Effector memory CD8-positive, alpha-beta T cell (primary cell): ENCODE measurements at regions not wholly inside any gene's neighbourhood (a gene's known extent, or its start where the extent isn't known, plus 50 kb on each side); places are given as distances from the start of the nearest gene placed in this dataset.

Experiments
- ATAC-seq: fragments of 150-1000 bp; cut with Tn5 transposase; replicated peaks from 2 replicates; pipeline ENCODE4 v1.10.0; 2021; ENCODE audit warnings: mild to moderate bottlenecking, moderate library complexity
- DNase-seq, 3 experiments: peaks; one replicate each; pipeline ENCODE4 v3.0.0; 2021
- H3K27ac Mint-ChIP-seq, 2 donors: one replicate each; pipeline ENCODE4 v1.8.0; 2022; ENCODE audit warnings: mild to moderate bottlenecking in 2 of 2, mixed read lengths in 2 of 2, moderate library complexity in 2 of 2
- H3K27me3 Mint-ChIP-seq, 2 donors: one replicate each; pipeline ENCODE4 v1.8.0; 2022; ENCODE audit warnings: mixed read lengths in 2 of 2
- H3K36me3 Mint-ChIP-seq: one replicate; pipeline ENCODE4 v1.8.0; 2022; ENCODE audit warnings: mild to moderate bottlenecking, moderate library complexity, mixed read lengths; ENCODE audit not compliant: insufficient read depth
- H3K4me1 Mint-ChIP-seq, 2 donors: one replicate each; pipeline ENCODE4 v1.8.0; 2022; ENCODE audit warnings: low read depth in 2 of 2, mixed read lengths in 2 of 2
- H3K4me3 Mint-ChIP-seq, 2 donors: one replicate each; pipeline ENCODE4 v1.8.0; 2022; ENCODE audit warnings: mild to moderate bottlenecking in 2 of 2, mixed read lengths in 2 of 2, moderate library complexity in 2 of 2
- H3K9me3 Mint-ChIP-seq, 2 donors: one replicate each; pipeline ENCODE4 v1.8.0; 2022; ENCODE audit warnings: mixed read lengths in 2 of 2

- Mint-ChIP-seq H3K27me3 (peaks cover 0 to 7% of the 10 kb centered on the region in 2 donors), H3K36me3 (no peaks in the 10 kb centered on the region), H3K4me1 (no peaks in the 10 kb centered on the region), H3K9me3 (no peaks in the 10 kb centered on the region), H3K27ac (no peak overlapping the region), H3K4me3 (no peak overlapping the region)
- DNase-seq (no peak), ATAC-seq (no peak)
Observed at GRCh38 chr16:73883841-73884240, 412.8 kb upstream of the PSMD7 start.

DNA sequence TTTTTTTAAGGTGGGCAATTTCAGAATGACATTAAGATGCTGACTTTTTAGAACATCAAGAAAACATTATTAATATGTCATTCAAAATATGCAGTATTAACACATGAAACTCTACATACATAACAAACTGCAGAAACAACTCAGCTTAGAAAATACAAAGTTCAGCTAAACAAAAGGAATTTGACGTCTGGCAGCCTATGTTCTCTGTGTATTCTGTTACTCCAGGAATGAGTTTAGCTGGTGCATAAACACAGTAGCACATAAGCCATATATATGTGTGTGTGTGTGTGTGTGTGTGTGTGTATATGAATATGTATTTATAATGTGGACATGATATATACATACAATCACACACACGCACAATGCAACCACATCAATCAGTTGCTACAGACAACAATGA is 413.5 kb upstream of the PSMD7 start:
- Mint-ChIP-seq H3K27me3 (peaks cover 0 to 6% of the 10 kb centered on the region in 2 donors), H3K4me3 (no peak overlapping the region), H3K4me1 (no peaks in the 10 kb centered on the region), H3K36me3 (no peaks in the 10 kb centered on the region), H3K9me3 (no peaks in the 10 kb centered on the region), H3K27ac (no peak overlapping the region)
- DNase-seq (no peak), ATAC-seq (no peak)

DNA sequence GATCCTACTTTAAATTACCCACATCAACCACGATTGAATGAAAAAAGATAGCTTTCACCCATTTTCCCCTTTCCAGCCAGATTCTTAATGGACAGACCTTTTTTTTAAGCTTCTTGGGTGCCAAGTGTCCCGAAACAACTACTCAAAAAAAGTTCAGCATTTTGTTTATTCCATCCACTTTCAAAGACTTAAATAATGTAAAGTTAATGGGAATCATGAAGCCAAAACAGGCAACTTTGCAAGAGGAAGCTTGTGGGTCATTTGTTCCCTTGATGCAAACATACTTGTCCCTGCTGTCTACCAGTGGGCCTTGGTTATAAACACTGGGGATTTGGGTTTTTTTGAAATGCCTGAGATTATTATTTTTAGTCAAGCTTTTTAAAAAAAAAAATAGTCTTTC is 414.0 kb upstream of the PSMD7 start:
- Mint-ChIP-seq H3K4me1 (no peaks in the 10 kb centered on the region), H3K4me3 (no peak overlapping the region), H3K27me3 (peaks cover 0 to 6% of the 10 kb centered on the region in 2 donors), H3K36me3 (no peaks in the 10 kb centered on the region), H3K9me3 (no peaks in the 10 kb centered on the region), H3K27ac (no peak overlapping the region)
- DNase-seq = no peak
- ATAC-seq = no peak

DNA sequence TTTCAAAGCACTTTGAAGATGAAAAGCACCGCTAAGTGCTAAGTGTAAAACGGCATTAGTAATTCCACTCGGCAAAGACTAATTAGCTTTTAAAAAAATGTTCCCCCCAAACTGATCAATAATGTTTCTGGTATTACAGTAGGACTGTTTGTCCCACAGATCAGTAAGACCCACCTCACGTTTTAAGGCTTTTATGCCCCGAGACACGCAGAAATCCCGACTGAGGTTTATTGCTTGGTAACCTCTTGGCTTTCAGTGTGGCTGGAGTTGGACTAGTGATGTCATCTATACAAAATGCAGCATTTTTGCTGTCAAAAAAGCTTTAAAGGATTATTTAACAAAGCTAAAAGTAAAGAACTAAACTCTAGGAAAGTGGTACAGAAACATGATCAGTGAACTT is 414.6 kb upstream of the PSMD7 start:
- no peak for DNase-seq
- Mint-ChIP-seq H3K27ac (no peak overlapping the region), H3K36me3 (no peaks in the 10 kb centered on the region), H3K4me3 (no peak overlapping the region), H3K4me1 (no peaks in the 10 kb centered on the region), H3K27me3 (peaks cover 0 to 6% of the 10 kb centered on the region in 2 donors), H3K9me3 (no peaks in the 10 kb centered on the region)
- ATAC-seq = no peak

DNA sequence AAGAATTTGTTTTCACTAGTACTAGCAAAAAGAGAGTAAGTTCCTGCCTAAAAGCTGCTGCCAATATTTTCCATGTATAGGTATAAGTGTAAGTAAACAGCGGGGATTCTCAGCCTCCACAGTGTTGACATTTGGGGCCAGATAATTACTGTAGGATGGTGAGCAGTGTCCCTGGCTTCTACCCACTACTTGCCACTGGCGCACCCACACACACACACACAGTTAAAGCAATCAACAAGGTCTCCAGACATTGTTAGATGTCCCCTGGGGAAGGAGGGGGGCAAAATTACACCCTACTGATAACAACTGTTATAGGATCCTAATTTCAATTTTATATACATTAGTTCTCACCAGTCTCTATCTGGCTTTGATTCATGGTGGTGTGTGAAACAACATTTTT is 417.0 kb upstream of the PSMD7 start:
- H3K4me3 Mint-ChIP-seq = no peak overlapping the region
- DNase-seq (no peak), ATAC-seq (no peak)
- no peaks in the 10 kb centered on the region for H3K27me3 Mint-ChIP-seq
- H3K9me3 Mint-ChIP-seq = no peaks in the 10 kb centered on the region
- H3K27ac Mint-ChIP-seq = no peak overlapping the region
- no peaks in the 10 kb centered on the region for H3K4me1 Mint-ChIP-seq
- H3K36me3 Mint-ChIP-seq = no peaks in the 10 kb centered on the region

DNA sequence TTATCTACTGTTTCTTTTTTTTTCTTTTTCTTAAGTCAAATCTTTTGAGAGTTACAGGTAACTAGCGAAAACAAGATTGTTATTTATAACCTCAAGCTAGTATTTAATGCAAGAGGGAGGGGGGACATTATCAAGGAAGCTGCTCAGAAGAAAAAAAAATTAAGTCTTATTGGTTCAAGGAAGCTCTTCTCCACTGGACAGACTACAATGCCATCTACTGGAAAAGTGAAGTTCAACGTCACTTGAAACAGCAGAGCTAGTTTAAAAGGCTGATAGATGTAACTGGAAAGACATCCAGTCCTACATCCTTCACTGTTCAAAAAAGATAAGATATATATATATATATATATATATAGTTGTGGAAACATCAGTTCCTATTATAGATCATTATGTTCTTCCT is 418.0 kb upstream of the PSMD7 start:
- Mint-ChIP-seq H3K27ac (no peak overlapping the region), H3K9me3 (no peaks in the 10 kb centered on the region), H3K27me3 (no peaks in the 10 kb centered on the region), H3K4me1 (no peaks in the 10 kb centered on the region), H3K4me3 (no peak overlapping the region), H3K36me3 (no peaks in the 10 kb centered on the region)
- DNase-seq = no peak
- no peak for ATAC-seq

GRCh38 chr16:73877150-73877549 is 419.5 kb upstream of the PSMD7 start:
- no peaks in the 10 kb centered on the region for H3K27me3 Mint-ChIP-seq
- no peak overlapping the region for H3K4me3 Mint-ChIP-seq
- H3K9me3 Mint-ChIP-seq = no peaks in the 10 kb centered on the region
- H3K27ac Mint-ChIP-seq = no peak overlapping the region
- ATAC-seq (no peak), DNase-seq (no peak)
- no peaks in the 10 kb centered on the region for H3K4me1 Mint-ChIP-seq
- no peaks in the 10 kb centered on the region for H3K36me3 Mint-ChIP-seq

- ATAC-seq = no peak
- Mint-ChIP-seq H3K27me3 (no peaks in the 10 kb centered on the region), H3K4me1 (no peaks in the 10 kb centered on the region), H3K27ac (no peak overlapping the region), H3K9me3 (no peaks in the 10 kb centered on the region), H3K4me3 (no peak overlapping the region), H3K36me3 (no peaks in the 10 kb centered on the region)
- no peak for DNase-seq
Observed at GRCh38 chr16:73875996-73876690, 420.5 kb upstream of the PSMD7 start.

GRCh38 chr16:73874324-73874723 is 422.3 kb upstream of the PSMD7 start:
- Mint-ChIP-seq H3K9me3 (peaks cover 3 to 13% of the 10 kb centered on the region in 2 donors), H3K27ac (no peak overlapping the region), H3K36me3 (no peaks in the 10 kb centered on the region), H3K4me1 (no peaks in the 10 kb centered on the region), H3K27me3 (no peaks in the 10 kb centered on the region), H3K4me3 (no peak overlapping the region)
- no peak for DNase-seq
- no peak for ATAC-seq

DNA sequence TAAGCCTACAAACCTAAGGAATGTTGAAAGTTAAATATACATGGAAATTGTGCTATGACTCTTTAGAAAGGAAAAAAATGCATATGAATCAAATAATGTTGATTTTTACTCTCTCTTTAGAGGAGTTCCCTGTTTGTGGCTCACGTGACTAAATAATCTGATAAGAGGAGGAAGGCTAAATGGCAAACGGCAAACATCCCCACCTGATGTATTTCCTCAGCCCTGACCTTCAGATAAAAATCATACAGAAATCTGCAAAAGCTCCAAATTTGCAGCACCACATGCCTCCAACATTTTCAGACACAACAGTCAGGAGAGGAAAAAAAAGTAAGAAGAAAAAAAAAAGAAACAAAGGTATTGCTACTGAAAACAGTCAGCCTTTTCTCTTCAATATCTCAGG is 423.0 kb upstream of the PSMD7 start:
- Mint-ChIP-seq H3K36me3 (no peaks in the 10 kb centered on the region), H3K27me3 (no peaks in the 10 kb centered on the region), H3K9me3 (peaks cover 3 to 18% of the 10 kb centered on the region in 2 donors), H3K4me1 (no peaks in the 10 kb centered on the region), H3K4me3 (no peak overlapping the region), H3K27ac (no peak overlapping the region)
- DNase-seq = no peak
- ATAC-seq = no peak

DNA sequence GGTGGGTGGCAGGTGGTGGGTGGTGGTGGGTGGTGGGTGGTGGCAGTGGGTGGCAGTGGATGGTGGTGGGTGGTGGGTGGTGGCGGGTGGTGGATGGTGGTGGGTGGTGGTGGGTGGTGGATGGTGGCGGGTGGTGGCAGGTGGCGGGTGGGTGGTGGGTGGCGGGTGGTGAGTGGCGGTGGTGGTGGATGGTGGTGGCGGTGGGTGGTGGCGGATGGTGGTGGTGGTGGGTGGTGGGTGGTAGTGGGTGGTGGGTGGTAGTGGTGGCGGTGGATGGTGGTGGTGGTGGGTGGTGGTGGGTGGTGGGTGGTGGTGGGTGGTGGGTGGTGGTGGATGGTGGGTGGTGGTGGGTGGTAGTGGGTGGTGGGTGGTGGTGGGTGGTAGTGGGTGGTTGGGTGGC is 423.8 kb upstream of the PSMD7 start:
- Mint-ChIP-seq H3K4me3 (no peak overlapping the region), H3K4me1 (no peaks in the 10 kb centered on the region), H3K27ac (no peak overlapping the region), H3K9me3 (peaks cover 3 to 19% of the 10 kb centered on the region in 2 donors), H3K36me3 (no peaks in the 10 kb centered on the region), H3K27me3 (no peaks in the 10 kb centered on the region)
- DNase-seq (no peak), ATAC-seq (no peak)

GRCh38 chr16:73871088-73871733 is 425.4 kb upstream of the PSMD7 start:
- Mint-ChIP-seq H3K9me3 (peaks cover 3 to 19% of the 10 kb centered on the region in 2 donors), H3K4me3 (no peak overlapping the region), H3K27ac (no peak overlapping the region), H3K27me3 (no peaks in the 10 kb centered on the region), H3K4me1 (no peaks in the 10 kb centered on the region), H3K36me3 (no peaks in the 10 kb centered on the region)
- ATAC-seq (no peak), DNase-seq (no peak)

DNA sequence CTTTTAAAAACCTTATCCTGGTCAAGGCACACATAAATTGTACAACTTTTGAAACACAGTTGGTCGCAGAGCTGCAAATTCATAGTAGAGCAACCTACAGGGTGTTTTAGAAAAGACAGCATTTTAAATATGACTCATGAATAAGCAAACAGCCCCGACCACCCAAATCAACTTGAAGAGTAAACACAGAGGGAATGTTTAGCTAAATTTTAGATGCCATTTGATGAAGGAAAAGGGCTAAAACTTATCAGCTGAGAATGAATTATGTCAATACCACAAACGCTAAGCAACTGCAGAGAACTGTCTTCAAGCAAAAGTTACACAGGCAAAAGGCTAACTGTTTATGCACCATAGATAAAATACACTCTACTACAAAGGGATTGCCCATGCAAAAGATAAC is 427.5 kb upstream of the PSMD7 start:
- Mint-ChIP-seq H3K27ac (no peak overlapping the region), H3K4me1 (no peaks in the 10 kb centered on the region), H3K36me3 (no peaks in the 10 kb centered on the region), H3K9me3 (peaks cover 3 to 21% of the 10 kb centered on the region in 2 donors), H3K4me3 (no peak overlapping the region), H3K27me3 (no peaks in the 10 kb centered on the region)
- ATAC-seq (no peak), DNase-seq (no peak)

- no peaks in the 10 kb centered on the region for H3K36me3 Mint-ChIP-seq
- H3K27me3 Mint-ChIP-seq = no peaks in the 10 kb centered on the region
- no peak overlapping the region for H3K4me3 Mint-ChIP-seq
- no peak for ATAC-seq
- H3K4me1 Mint-ChIP-seq = no peaks in the 10 kb centered on the region
- H3K9me3 Mint-ChIP-seq = peaks cover 0 to 14% of the 10 kb centered on the region in 2 donors
- DNase-seq = no peak
- no peak overlapping the region for H3K27ac Mint-ChIP-seq
Observed at GRCh38 chr16:73864868-73865267, 431.7 kb upstream of the PSMD7 start.
